AG09309 (cell line): ENCODE measurements at regions not wholly inside any gene's neighbourhood (a gene's known extent, or its start where the extent isn't known, plus 50 kb on each side); places are given as distances from the start of the nearest gene placed in this dataset.

Experiments
- DNase-seq: peaks from one replicate; pipeline ENCODE4 v3.0.0-alpha.2; 2010; ENCODE audit warnings: low read depth
- H3K4me3 ChIP-seq: 2 replicates; pipeline ENCODE4 v1.5.1; 2011; ENCODE audit warnings: mild to moderate bottlenecking, low read depth, low read length, moderate library complexity; ENCODE audit not compliant: control insufficient read depth
- CTCF ChIP-seq: IDR thresholded peaks from 2 replicates; pipeline ENCODE4 v1.5.1; 2011; ENCODE audit warnings: mild to moderate bottlenecking, low read depth, low read length, inconsistent platforms; ENCODE audit not compliant: insufficient read depth, control insufficient read depth; ENCODE audit errors: missing control alignments

- no peak overlapping the region for H3K4me3 ChIP-seq
- no peak for DNase-seq
- TF ChIP-seq CTCF = no peak
Observed at GRCh38 chr11:70614034-70614681, 215.8 kb downstream of the CTTN start.

- H3K4me3 ChIP-seq = no peak overlapping the region
- DNase-seq = no peak
- no peak for TF ChIP-seq CTCF
Observed at GRCh38 chr11:70615036-70615875, 216.9 kb downstream of the CTTN start.

GRCh38 chr11:70616317-70616716 is 218.0 kb downstream of the CTTN start:
- no peak overlapping the region for H3K4me3 ChIP-seq
- no peak for TF ChIP-seq CTCF
- no peak for DNase-seq

GRCh38 chr11:70616938-70617654 is 218.8 kb downstream of the CTTN start:
- no peak for TF ChIP-seq CTCF
- no peak overlapping the region for H3K4me3 ChIP-seq
- no peak for DNase-seq

- H3K4me3 ChIP-seq = no peak overlapping the region
- no peak for DNase-seq
- TF ChIP-seq CTCF = no peak
Observed at GRCh38 chr11:70618431-70619101, 220.2 kb downstream of the CTTN start.

- DNase-seq = no peak
- TF ChIP-seq CTCF = no peak
- H3K4me3 ChIP-seq = no peak overlapping the region
Observed at GRCh38 chr11:70619591-70619990, 221.3 kb downstream of the CTTN start.
